Psoas muscle (tissue), 7 donors: ENCODE measurements at regions not wholly inside any gene's neighbourhood (a gene's known extent, or its start where the extent isn't known, plus 50 kb on each side); places are given as distances from the start of the nearest gene placed in this dataset.

Source experiments
- ATAC-seq, 4 donors: fragments of 200-7000 bp; cut with Tn5 transposase; one replicate each; pipeline ENCODE4 v1.9.1; 2020; ENCODE audit warnings: moderate library complexity in 3 of 4, mild to moderate bottlenecking in 2 of 4
- DNase-seq, 2 donors: peaks; one replicate each; pipeline ENCODE4 v3.0.0-alpha.2; 2020
- H3K27ac ChIP-seq: fragments of 200-600 bp; one replicate; pipeline ENCODE4 v1.8.0; 2022
- H3K27me3 ChIP-seq, 3 donors: fragments of 200-600 bp in 1 of 3; one replicate each; pipeline versions ENCODE4 v1.6.1 to v1.8.0; 2013 to 2022; ENCODE audit warnings: low read length in 2 of 3, mild to moderate bottlenecking in 2 of 3, moderate library complexity in 1 of 3; ENCODE audit not compliant: insufficient read depth in 3 of 3
- H3K36me3 ChIP-seq, 2 donors: fragments of 200-600 bp in 1 of 2; one replicate each; pipeline versions ENCODE4 v1.6.1 to v1.8.0; 2013 to 2022; ENCODE audit warnings: low read depth in 1 of 2, mild to moderate bottlenecking in 1 of 2, moderate library complexity in 1 of 2; ENCODE audit not compliant: insufficient read depth in 1 of 2
- H3K4me1 ChIP-seq: fragments of 200-600 bp; one replicate; pipeline ENCODE4 v1.8.0; 2022
- H3K4me3 ChIP-seq: fragments of 200-600 bp; one replicate; pipeline ENCODE4 v1.8.0; 2022; ENCODE audit warnings: mild to moderate bottlenecking
- H3K9me3 ChIP-seq: fragments of 200-600 bp; one replicate; pipeline ENCODE4 v1.8.0; 2022
- CTCF ChIP-seq: fragments of 200-600 bp; IDR thresholded peaks from one replicate; pipeline ENCODE4 v1.8.0; 2022; ENCODE audit warnings: antibody characterized with exemption
- WGBS, 3 donors: extraction: QIAGEN DNeasy Blood & Tissue Kit; methylation state at CpG; one replicate each; pipeline versions ENCODE4 v1.1.6 to v1.1.7; 2013; 5-methylcytosine and 5-hydroxymethylcytosine counted together
- intact Hi-C, 2 donors: fragments of 100-400 bp; cut with DNase I; formaldehyde crosslinking; loops; one replicate each; pipeline versions ENCODE4 v1.11.0 to v1.14.2; 2022
- donor health status: healthy with polysubstance abuse.
- donor health status: DM: no; HTN: no; CAD: no; lungs with moderate emphysema.
- donor health status: Bipolar disorder and iron deficiency.
- donor health status: healthy.
- donor health status: DM: yes; HTN: yes; CAD: no.
- donor health status: DM: no; HTN: no; CAD: no.
- donor health status: DM: yes; HTN: yes; CAD: no.

GRCh38 chr14:71206123-71206522, 298.9 kb downstream of the PCNX1 start:
- Histone ChIP-seq H3K9me3 (no peaks in the 10 kb centered on the region), H3K27ac (no peak overlapping the region), H3K4me1 (no peaks in the 10 kb centered on the region), H3K36me3 (no peaks in the 10 kb centered on the region), H3K4me3 (no peak overlapping the region), H3K27me3 (peaks cover 0 to 1% (median 0%) of the 10 kb centered on the region in 3 donors)
- no peak for ATAC-seq
- intact Hi-C loops, result no loop called here
- no peak for DNase-seq
- no peak for TF ChIP-seq CTCF
- WGBS, 3 donors, result 85 to 90% (median 87%) methylated on average over 2 of the region's 2 CpGs

- Histone ChIP-seq H3K4me1 (no peaks in the 10 kb centered on the region), H3K27me3 (peaks cover 0 to 1% (median 0%) of the 10 kb centered on the region in 3 donors), H3K4me3 (no peak overlapping the region), H3K27ac (no peak overlapping the region), H3K9me3 (no peaks in the 10 kb centered on the region), H3K36me3 (no peaks in the 10 kb centered on the region)
- no peak for DNase-seq
- intact Hi-C loops, result no loop called here
- no peak for TF ChIP-seq CTCF
- 44 to 65% (median 46%) methylated on average over 7 of the region's 7 CpGs for WGBS, 3 donors
- ATAC-seq, result no peak
Measured at GRCh38 chr14:71206766-71207371, 299.6 kb downstream of the PCNX1 start.

- intact Hi-C loops, result no loop called here
- Histone ChIP-seq H3K4me3 (no peak overlapping the region), H3K9me3 (no peaks in the 10 kb centered on the region), H3K36me3 (no peaks in the 10 kb centered on the region), H3K27me3 (no peaks in the 10 kb centered on the region), H3K27ac (no peak overlapping the region), H3K4me1 (no peaks in the 10 kb centered on the region)
- 92 to 96% (median 93%) methylated on average over 6 of the region's 6 CpGs for WGBS, 3 donors
- ATAC-seq (no peak), DNase-seq (no peak)
- no peak for TF ChIP-seq CTCF
Measured at GRCh38 chr14:71208702-71209357, 301.6 kb downstream of the PCNX1 start.

- no peaks in the 10 kb centered on the region for H3K4me1 ChIP-seq
- intact Hi-C loops, result no loop called here
- TF ChIP-seq CTCF, result no peak
- ATAC-seq (no peak), DNase-seq (no peak)
- no peak overlapping the region for H3K4me3 ChIP-seq
- no peaks in the 10 kb centered on the region for H3K9me3 ChIP-seq
- H3K27ac ChIP-seq, result no peak overlapping the region
- no peaks in the 10 kb centered on the region for H3K36me3 ChIP-seq
- no peaks in the 10 kb centered on the region for H3K27me3 ChIP-seq
- 62 to 70% (median 66%) methylated on average over 6 of the region's 6 CpGs for WGBS, 3 donors
Measured at GRCh38 chr14:71209888-71210287, 302.6 kb downstream of the PCNX1 start.

GRCh38 chr14:71212093-71212492, 304.8 kb downstream of the PCNX1 start:
- Histone ChIP-seq H3K27me3 (no peaks in the 10 kb centered on the region), H3K27ac (no peak overlapping the region), H3K9me3 (no peaks in the 10 kb centered on the region), H3K4me1 (no peaks in the 10 kb centered on the region), H3K36me3 (no peaks in the 10 kb centered on the region), H3K4me3 (no peak overlapping the region)
- WGBS, 3 donors, result 86 to 94% (median 89%) methylated on average over 5 of the region's 5 CpGs
- ATAC-seq, result no peak
- no peak for TF ChIP-seq CTCF
- intact Hi-C loops, result no loop called here
- no peak for DNase-seq
